MM.1S (cell line): ENCODE measurements at regions not wholly inside any gene's neighbourhood (a gene's known extent, or its start where the extent isn't known, plus 50 kb on each side); places are given as distances from the start of the nearest gene placed in this dataset.

ENCODE experiments used
- DNase-seq: peaks from one replicate; pipeline ENCODE4 v3.0.0-alpha.2; 2015
- H2AFZ ChIP-seq: fragments of 300-600 bp; sonication (generic); 2 replicates; pipeline ENCODE4 v1.6.0; 2016; ENCODE audit warnings: antibody characterized with exemption, low read length
- H3F3A ChIP-seq: fragments of 300-600 bp; sonication (generic); 2 replicates; pipeline ENCODE4 v1.6.1; 2016; ENCODE audit warnings: mild to moderate bottlenecking, antibody characterized with exemption, low read length, moderate library complexity, mixed read lengths; ENCODE audit not compliant: insufficient read depth
- H3K27ac ChIP-seq: fragments of 300-600 bp; sonication (generic); 2 replicates; pipeline ENCODE4 v1.5.1; 2016; ENCODE audit warnings: mild to moderate bottlenecking, low read length
- H3K27me3 ChIP-seq: fragments of 300-600 bp; sonication (generic); replicated peaks from 2 replicates; pipeline ENCODE4 v1.6.0; 2016; ENCODE audit warnings: low read length; ENCODE audit not compliant: insufficient read depth
- H3K36me3 ChIP-seq: fragments of 300-600 bp; sonication (generic); replicated peaks from 2 replicates; pipeline ENCODE4 v1.6.1; 2016; ENCODE audit warnings: mild to moderate bottlenecking, low read length, mixed read lengths; ENCODE audit not compliant: insufficient read depth
- H3K4me1 ChIP-seq: fragments of 300-600 bp; sonication (generic); 2 replicates; pipeline ENCODE4 v1.6.1; 2016; ENCODE audit warnings: low read length, mixed read lengths
- H3K4me2 ChIP-seq: fragments of 300-600 bp; sonication (generic); 2 replicates; pipeline ENCODE4 v1.6.0; 2016; ENCODE audit warnings: low read depth, low read length
- H3K4me3 ChIP-seq: fragments of 300-600 bp; sonication (generic); 2 replicates; pipeline ENCODE4 v1.5.1; 2016; ENCODE audit warnings: low read length, mixed read lengths
- H3K79me2 ChIP-seq: fragments of 300-600 bp; sonication (generic); 2 replicates; pipeline ENCODE4 v1.6.1; 2016; ENCODE audit warnings: mixed run types, low read length, mixed read lengths
- H3K9ac ChIP-seq: fragments of 300-600 bp; sonication (generic); 2 replicates; pipeline ENCODE4 v1.6.1; 2016; ENCODE audit warnings: low read length, mixed read lengths
- H3K9me2 ChIP-seq: fragments of 300-600 bp; sonication (generic); replicated peaks from 2 replicates; pipeline ENCODE4 v1.6.1; 2016; ENCODE audit warnings: mild to moderate bottlenecking, low read length, mixed read lengths; ENCODE audit not compliant: insufficient read depth
- H3K9me3 ChIP-seq: fragments of 300-600 bp; sonication (generic); replicated peaks from 2 replicates; pipeline ENCODE4 v1.6.1; 2016; ENCODE audit warnings: mild to moderate bottlenecking, low read length, mixed read lengths; ENCODE audit not compliant: insufficient read depth
- H4K20me1 ChIP-seq: fragments of 300-600 bp; sonication (generic); 2 replicates; pipeline ENCODE4 v1.6.1; 2016; ENCODE audit warnings: mild to moderate bottlenecking, low read length, moderate library complexity, mixed read lengths; ENCODE audit not compliant: insufficient read depth
- CTCF ChIP-seq: fragments of 300-600 bp; sonication (generic); IDR thresholded peaks from 2 replicates; pipeline ENCODE4 v1.5.1; 2016; ENCODE audit warnings: antibody characterized with exemption, low read length, mixed read lengths
- EZH2 ChIP-seq: fragments of 300-600 bp; sonication (generic); optimal IDR thresholded peaks from 2 replicates; pipeline ENCODE3; 2017; ENCODE audit warnings: low read depth, mild to moderate bottlenecking, antibody characterized with exemption, low read length, mixed read lengths
- EZH2phosphoT487 ChIP-seq: fragments of 300-600 bp; sonication (generic); IDR thresholded peaks from 2 replicates; pipeline ENCODE4 v1.6.1; 2018; ENCODE audit warnings: antibody characterized with exemption, low read length

- H3K36me3 ChIP-seq = no peaks in the 10 kb centered on the region
- no peaks in the 10 kb centered on the region for H3K4me1 ChIP-seq
- H4K20me1 ChIP-seq = no peaks in the 10 kb centered on the region
- H3K4me2 ChIP-seq = no peak overlapping the region
- H3K79me2 ChIP-seq = no peaks in the 10 kb centered on the region
- H3F3A ChIP-seq = no peaks in the 10 kb centered on the region
- H2AFZ ChIP-seq = no peak overlapping the region
- TF ChIP-seq EZH2phosphoT487 (no peak), EZH2 (no peak)
- no peak overlapping the region for H3K9ac ChIP-seq
- no peak overlapping the region for H3K27ac ChIP-seq
- H3K4me3 ChIP-seq = no peak overlapping the region
- no peaks in the 10 kb centered on the region for H3K9me3 ChIP-seq
- no peaks in the 10 kb centered on the region for H3K9me2 ChIP-seq
- no peaks in the 10 kb centered on the region for H3K27me3 ChIP-seq
- DNase-seq = no peak
Observed at GRCh38 chr18:6659963-6660725, 69.4 kb upstream of the ARHGAP28 start.

GRCh38 chr18:6661692-6662415 lies 67.7 kb upstream of the ARHGAP28 start:
- Histone ChIP-seq H3K79me2 (no peaks in the 10 kb centered on the region), H3K9ac (no peak overlapping the region), H3K4me2 (no peak overlapping the region), H3K4me1 (no peaks in the 10 kb centered on the region), H4K20me1 (no peaks in the 10 kb centered on the region), H3K9me3 (no peaks in the 10 kb centered on the region), H3K9me2 (no peaks in the 10 kb centered on the region), H3K36me3 (no peaks in the 10 kb centered on the region), H3K27ac (no peak overlapping the region), H3K4me3 (no peak overlapping the region), H3F3A (no peaks in the 10 kb centered on the region), H3K27me3 (no peaks in the 10 kb centered on the region), H2AFZ (no peak overlapping the region)
- TF ChIP-seq EZH2 = no peak
- TF ChIP-seq EZH2phosphoT487 = no peak
- TF ChIP-seq CTCF = no peak
- no peak for DNase-seq

- no peaks in the 10 kb centered on the region for H3K79me2 ChIP-seq
- no peak overlapping the region for H3K4me3 ChIP-seq
- DNase-seq = no peak
- no peaks in the 10 kb centered on the region for H3K4me1 ChIP-seq
- no peak overlapping the region for H2AFZ ChIP-seq
- H3K9me3 ChIP-seq = no peaks in the 10 kb centered on the region
- no peaks in the 10 kb centered on the region for H3K36me3 ChIP-seq
- H3K27me3 ChIP-seq = no peaks in the 10 kb centered on the region
- H3K27ac ChIP-seq = no peak overlapping the region
- TF ChIP-seq EZH2phosphoT487 = no peak
- TF ChIP-seq CTCF = no peak
- TF ChIP-seq EZH2 = no peak
- no peaks in the 10 kb centered on the region for H3F3A ChIP-seq
- H4K20me1 ChIP-seq = no peaks in the 10 kb centered on the region
- H3K9me2 ChIP-seq = no peaks in the 10 kb centered on the region
- H3K4me2 ChIP-seq = no peak overlapping the region
- no peak overlapping the region for H3K9ac ChIP-seq
Observed at GRCh38 chr18:6666012-6666685, 63.4 kb upstream of the ARHGAP28 start.
